Endothelial cell of umbilical vein (primary cell): ENCODE measurements at regions not wholly inside any gene's neighbourhood (a gene's known extent, or its start where the extent isn't known, plus 50 kb on each side); places are given as distances from the start of the nearest gene placed in this dataset.

Source experiments
- BruUV-seq: library from RNA; stranded (reverse); fragments of 400-500 nt; replicated peaks from 2 replicates; lab custom pipeline; 2021; lab: Mats Ljungman, UMichigan
- CTCF ChIA-PET: fragments of 300-600, 350-600 bp; sonication (Branson Sonifier 250); formaldehyde crosslinking; loops from one replicate; lab custom pipeline; 2021; ENCODE audit warnings: antibody characterized with exemption, inconsistent platforms; lab: Charles Lee
- POLR2A ChIA-PET: fragments of 300-600, 350-600 bp; sonication (Branson Sonifier 250); formaldehyde crosslinking; loops from one replicate; lab custom pipeline; 2021; ENCODE audit warnings: antibody characterized with exemption, inconsistent platforms; lab: Charles Lee
- DNase-seq: peaks from one replicate; pipeline ENCODE4 v3.0.0-alpha.2; 2011; ENCODE audit warnings: low read depth, low spot score
- FAIRE-seq: peaks from 2 replicates; lab custom pipeline; 2011; peaks lifted over from hg19 to GRCh38; lab: Jason Lieb, UNC
- H2AFZ ChIP-seq: 2 replicates; pipeline ENCODE4 v1.6.0; 2012; ENCODE audit warnings: low read depth, low read length, control low read depth, inconsistent platforms
- H3K27ac ChIP-seq: 2 replicates; pipeline ENCODE4 v1.5.1; 2011; ENCODE audit warnings: low read depth, mild to moderate bottlenecking, control low read depth, low read length, moderate library complexity; ENCODE audit not compliant: insufficient read depth
- H3K27me3 ChIP-seq, 2 experiments: 2 replicates each; pipeline versions ENCODE4 v1.6.0 to v1.6.1; 2011; ENCODE audit warnings: low read length in 2 of 2, mixed read lengths in 1 of 2; ENCODE audit not compliant: control insufficient read depth in 2 of 2, insufficient read depth in 2 of 2
- H3K36me3 ChIP-seq, 2 experiments: 2 replicates in 1 of 2; 3 replicates in 1 of 2; pipeline ENCODE4 v1.5.1; 2011; ENCODE audit warnings: low read length in 2 of 2, mild to moderate bottlenecking in 1 of 2, moderate library complexity in 1 of 2; ENCODE audit not compliant: control insufficient read depth in 2 of 2, insufficient read depth in 2 of 2; ENCODE audit errors: extremely low read depth in 1 of 2
- H3K4me1 ChIP-seq: 3 replicates; pipeline ENCODE4 v1.5.1; 2011; ENCODE audit warnings: mild to moderate bottlenecking, low read length; ENCODE audit not compliant: control insufficient read depth, insufficient read depth; ENCODE audit errors: extremely low read depth
- H3K4me2 ChIP-seq: 2 replicates; pipeline ENCODE4 v1.6.1; 2011; ENCODE audit warnings: low read length, control low read depth, mixed read lengths; ENCODE audit not compliant: insufficient read depth
- H3K4me3 ChIP-seq, 3 experiments: fragments of 200-600 bp in 1 of 3; sonication (generic), shearing (Covaris generic) in 1 of 3; replicated peaks in 1 of 3; 2 replicates each; pipeline ENCODE4 v1.5.1; 2011 to 2016; ENCODE audit warnings: control low read depth in 3 of 3, low read length in 3 of 3, mild to moderate bottlenecking in 2 of 3, inconsistent platforms in 1 of 3, low read depth in 1 of 3, moderate library complexity in 1 of 3; ENCODE audit not compliant: insufficient read depth in 1 of 3
- H3K79me2 ChIP-seq: 2 replicates; pipeline ENCODE4 v1.6.0; 2012; ENCODE audit warnings: low read length, inconsistent platforms; ENCODE audit not compliant: control insufficient read depth, insufficient read depth
- H3K9ac ChIP-seq: replicated peaks from 2 replicates; pipeline ENCODE3; 2011; ENCODE audit warnings: low read length, control low read depth; ENCODE audit not compliant: insufficient read depth; ENCODE audit errors: extremely low read depth
- H3K9me1 ChIP-seq: replicated peaks from 3 replicates; pipeline ENCODE4 v1.6.0; 2011; ENCODE audit warnings: mild to moderate bottlenecking, low read length; ENCODE audit not compliant: control insufficient read depth, insufficient read depth; ENCODE audit errors: extremely low read depth
- H3K9me3 ChIP-seq: replicated peaks from 2 replicates; pipeline ENCODE4 v1.5.1; 2012; ENCODE audit warnings: low read length, inconsistent platforms; ENCODE audit not compliant: control insufficient read depth, insufficient read depth
- H4K20me1 ChIP-seq: replicated peaks from 2 replicates; pipeline ENCODE3; 2011; ENCODE audit warnings: mild to moderate bottlenecking, low read length; ENCODE audit not compliant: control insufficient read depth, insufficient read depth; ENCODE audit errors: extremely low read depth
- GATA2 ChIP-seq: IDR thresholded peaks from 2 replicates; pipeline ENCODE4 v1.7.0; 2011; ENCODE audit warnings: low read depth, mild to moderate bottlenecking, moderate library complexity, mixed read lengths, low read length; ENCODE audit not compliant: insufficient read length, insufficient read depth
- JUN ChIP-seq: IDR thresholded peaks from 2 replicates; pipeline ENCODE4 v1.6.1; 2011; ENCODE audit warnings: borderline replicate concordance, low read depth; ENCODE audit not compliant: insufficient read length, insufficient read depth
- MYC ChIP-seq: IDR thresholded peaks from one replicate; pipeline ENCODE4 v1.6.1; 2011; ENCODE audit warnings: mild to moderate bottlenecking, low read depth, low read length
- POLR2A ChIP-seq: IDR thresholded peaks from 2 replicates; pipeline ENCODE4 v1.6.1; 2012; ENCODE audit warnings: low read depth, mild to moderate bottlenecking, control low read depth, low read length
- POLR2AphosphoS5 ChIP-seq: IDR thresholded peaks from 2 replicates; pipeline ENCODE4 v1.6.1; 2012; ENCODE audit warnings: low read depth, mild to moderate bottlenecking, control low read depth, low read length, moderate library complexity; ENCODE audit not compliant: insufficient read depth
- dilution Hi-C: fragments of 300-500 bp; cut with MboI; formaldehyde crosslinking; loops from one replicate; pipeline ENCODE4 v1.15.0; 2019; ENCODE audit warnings: low sequenced_read_pairs; ENCODE audit not compliant: extremely low pct_ligation_motif_present
- intact Hi-C: fragments of 100-400 bp; cut with micrococcal nuclease; formaldehyde crosslinking; loops from one replicate; pipeline ENCODE4 v1.10.0; 2022
- TF ChIP-seq, protein P1 (sequence below): IDR thresholded peaks from 2 replicates; pipeline ENCODE4 v1.6.1; 2011; ENCODE audit not compliant: insufficient read depth, insufficient read length
- TF ChIP-seq, protein P2 (sequence below), 2 donors: IDR thresholded peaks; 1 replicate in 1 of 2; 2 replicates in 1 of 2; pipeline ENCODE4 v1.5.1; 2011; ENCODE audit warnings: low read length in 2 of 2, mild to moderate bottlenecking in 2 of 2, moderate library complexity in 2 of 2, control low read depth in 1 of 2, inconsistent platforms in 1 of 2, low read depth in 1 of 2; ENCODE audit not compliant: insufficient read depth in 1 of 2; ENCODE audit errors: extremely low read depth in 1 of 2

DNA sequence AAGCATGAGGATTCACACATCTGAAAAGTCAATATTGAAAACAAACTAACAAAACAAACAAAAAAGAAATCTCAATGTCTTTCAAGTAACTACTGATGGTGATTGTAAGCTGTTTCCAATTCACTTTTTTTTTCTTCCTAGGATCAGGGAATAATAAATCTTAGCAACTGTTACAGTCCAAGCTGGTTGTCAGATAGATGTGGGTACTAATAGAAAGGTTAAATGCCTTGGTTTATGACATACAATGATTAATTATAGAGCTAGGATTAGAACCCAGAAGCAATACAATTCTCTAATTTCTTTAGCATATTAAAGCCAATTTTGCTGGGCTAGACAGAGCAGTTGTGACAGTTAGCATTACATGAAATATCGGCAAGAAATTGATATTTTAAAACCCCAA, 1301.6 kb downstream of the EPHA7 start:
- Histone ChIP-seq H3K4me3 (no peak overlapping the region), H3K27me3 (no peaks in the 10 kb centered on the region), H2AFZ (no peak overlapping the region), H3K9me3 (no peaks in the 10 kb centered on the region), H3K36me3 (no peaks in the 10 kb centered on the region), H4K20me1 (no peaks in the 10 kb centered on the region), H3K9ac (no peak overlapping the region), H3K4me2 (no peak overlapping the region), H3K79me2 (no peaks in the 10 kb centered on the region), H3K9me1 (no peaks in the 10 kb centered on the region), H3K27ac (no peak overlapping the region), H3K4me1 (no peaks in the 10 kb centered on the region)
- intact Hi-C loops = no loop called here
- DNase-seq (no peak), FAIRE-seq (no peak)
- CTCF ChIA-PET = interaction anchor here (4.2 kb wide), 1 partner anchor 526 kb away, joined by 18 read pairs; no protein-coding TSS in a partner anchor
- TF ChIP-seq, protein P1, sequence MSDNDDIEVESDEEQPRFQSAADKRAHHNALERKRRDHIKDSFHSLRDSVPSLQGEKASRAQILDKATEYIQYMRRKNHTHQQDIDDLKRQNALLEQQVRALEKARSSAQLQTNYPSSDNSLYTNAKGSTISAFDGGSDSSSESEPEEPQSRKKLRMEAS = no peak
- TF ChIP-seq MYC = no peak
- no peak for TF ChIP-seq POLR2A
- TF ChIP-seq GATA2 = no peak
- POLR2A ChIA-PET = no interaction called here
- BruUV-seq = no TSS peak
- dilution Hi-C loops = no loop called here

DNA sequence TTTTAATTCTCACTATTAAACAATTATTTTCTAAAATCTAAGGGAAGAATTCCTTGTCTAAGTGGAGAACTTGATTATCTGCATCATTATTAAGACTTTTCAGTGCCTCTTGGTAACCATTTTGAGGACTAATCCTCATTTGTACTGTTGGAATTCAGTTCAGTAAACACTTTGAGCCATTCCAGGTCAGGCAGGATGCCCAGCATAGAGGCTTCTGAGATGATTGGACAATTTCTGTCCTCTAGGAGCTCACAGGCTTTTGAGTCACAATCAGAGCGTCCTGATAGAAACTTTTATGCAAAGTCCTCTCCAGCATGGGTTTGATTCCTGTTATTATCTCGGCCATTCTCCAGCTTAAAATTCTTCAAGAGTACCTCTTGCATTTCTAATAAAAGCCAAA, 1304.6 kb downstream of the EPHA7 start:
- ChIA-PET POLR2A (no interaction called here), CTCF (interaction anchor here (1.5 kb wide), 1 partner anchor 530 kb away, joined by 4 read pairs; no protein-coding TSS in a partner anchor)
- H3K4me1 ChIP-seq = no peaks in the 10 kb centered on the region
- H3K9me1 ChIP-seq = no peaks in the 10 kb centered on the region
- TF ChIP-seq JUN = no peak
- TF ChIP-seq GATA2 = no peak
- TF ChIP-seq, protein P2, sequence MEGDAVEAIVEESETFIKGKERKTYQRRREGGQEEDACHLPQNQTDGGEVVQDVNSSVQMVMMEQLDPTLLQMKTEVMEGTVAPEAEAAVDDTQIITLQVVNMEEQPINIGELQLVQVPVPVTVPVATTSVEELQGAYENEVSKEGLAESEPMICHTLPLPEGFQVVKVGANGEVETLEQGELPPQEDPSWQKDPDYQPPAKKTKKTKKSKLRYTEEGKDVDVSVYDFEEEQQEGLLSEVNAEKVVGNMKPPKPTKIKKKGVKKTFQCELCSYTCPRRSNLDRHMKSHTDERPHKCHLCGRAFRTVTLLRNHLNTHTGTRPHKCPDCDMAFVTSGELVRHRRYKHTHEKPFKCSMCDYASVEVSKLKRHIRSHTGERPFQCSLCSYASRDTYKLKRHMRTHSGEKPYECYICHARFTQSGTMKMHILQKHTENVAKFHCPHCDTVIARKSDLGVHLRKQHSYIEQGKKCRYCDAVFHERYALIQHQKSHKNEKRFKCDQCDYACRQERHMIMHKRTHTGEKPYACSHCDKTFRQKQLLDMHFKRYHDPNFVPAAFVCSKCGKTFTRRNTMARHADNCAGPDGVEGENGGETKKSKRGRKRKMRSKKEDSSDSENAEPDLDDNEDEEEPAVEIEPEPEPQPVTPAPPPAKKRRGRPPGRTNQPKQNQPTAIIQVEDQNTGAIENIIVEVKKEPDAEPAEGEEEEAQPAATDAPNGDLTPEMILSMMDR (IDR thresholded peaks at IDR 0.05; ENCODE audit: extremely low read depth in 1 of 2, insufficient read depth in 1 of 2, low read depth in 1 of 2, low read length in 2 of 2) = no peak
- no peak for TF ChIP-seq MYC
- TF ChIP-seq POLR2AphosphoS5 = no peak
- intact Hi-C loops (no loop called here), dilution Hi-C loops (no loop called here)
- no peak overlapping the region for H3K27ac ChIP-seq
- no peak overlapping the region for H3K4me3 ChIP-seq
- H3K9ac ChIP-seq = no peak overlapping the region
- H3K4me2 ChIP-seq = no peak overlapping the region
- no peak for DNase-seq
- no peak overlapping the region for H2AFZ ChIP-seq
- FAIRE-seq = no peak
- BruUV-seq = no TSS peak
- H3K36me3 ChIP-seq = no peaks in the 10 kb centered on the region
- no peaks in the 10 kb centered on the region for H3K9me3 ChIP-seq
- no peaks in the 10 kb centered on the region for H3K27me3 ChIP-seq
- H3K79me2 ChIP-seq = no peaks in the 10 kb centered on the region
- H4K20me1 ChIP-seq = no peaks in the 10 kb centered on the region
